ENCODE measurements at regions not wholly inside any gene's neighbourhood (a gene's known extent, or its start where the extent isn't known, plus 50 kb on each side); places are given as distances from the start of the nearest gene placed in this dataset.

DNA sequence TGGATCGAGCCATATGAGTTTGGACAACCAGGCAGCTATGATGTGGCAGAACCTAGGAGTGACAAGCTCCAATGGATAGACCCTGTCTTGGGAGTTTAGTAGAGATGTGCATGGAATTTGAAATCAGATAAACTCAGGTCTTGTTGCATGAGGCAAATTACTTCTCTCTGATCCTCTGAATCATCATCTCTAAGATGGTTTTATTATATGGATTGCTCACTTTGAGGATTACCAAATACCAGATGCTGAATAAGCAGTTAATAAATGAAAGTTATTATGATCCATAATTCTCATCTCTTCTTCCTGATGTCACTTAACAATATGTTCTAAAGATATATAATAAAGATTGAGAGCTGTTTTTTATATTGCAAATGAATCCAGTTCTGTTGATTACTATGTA, 622.2 kb downstream of the NTRK3 start:
- TF ChIP-seq CREB1 (CRISPR knock-in tag; IDR thresholded peaks at IDR 0.05; ENCODE audit: low read depth): no peak
- no peak for TF ChIP-seq POLR2AphosphoS5 (IDR thresholded peaks at IDR 0.05; ENCODE audit: low read depth)
- no peak for TF ChIP-seq CTCF (conservative IDR thresholded peaks at IDR 0.05; ENCODE audit: low read depth in 2 of 2)
- TF ChIP-seq EZH2 (IDR thresholded peaks at IDR 0.05; ENCODE audit: low read depth, unreplicated experiment): no peak
- no peak for TF ChIP-seq ZNF331 (CRISPR knock-in tag; IDR thresholded peaks at IDR 0.05; ENCODE audit: low read depth)
- no peak for TF ChIP-seq ZNF114 (CRISPR knock-in tag; IDR thresholded peaks at IDR 0.05)
- TF ChIP-seq EZH2phosphoT487 (IDR thresholded peaks at IDR 0.05; ENCODE audit: unreplicated experiment): no peak
- TF ChIP-seq STAT1 (IDR thresholded peaks at IDR 0.05; ENCODE audit: unreplicated experiment): no peak
- TF ChIP-seq, protein P1, sequence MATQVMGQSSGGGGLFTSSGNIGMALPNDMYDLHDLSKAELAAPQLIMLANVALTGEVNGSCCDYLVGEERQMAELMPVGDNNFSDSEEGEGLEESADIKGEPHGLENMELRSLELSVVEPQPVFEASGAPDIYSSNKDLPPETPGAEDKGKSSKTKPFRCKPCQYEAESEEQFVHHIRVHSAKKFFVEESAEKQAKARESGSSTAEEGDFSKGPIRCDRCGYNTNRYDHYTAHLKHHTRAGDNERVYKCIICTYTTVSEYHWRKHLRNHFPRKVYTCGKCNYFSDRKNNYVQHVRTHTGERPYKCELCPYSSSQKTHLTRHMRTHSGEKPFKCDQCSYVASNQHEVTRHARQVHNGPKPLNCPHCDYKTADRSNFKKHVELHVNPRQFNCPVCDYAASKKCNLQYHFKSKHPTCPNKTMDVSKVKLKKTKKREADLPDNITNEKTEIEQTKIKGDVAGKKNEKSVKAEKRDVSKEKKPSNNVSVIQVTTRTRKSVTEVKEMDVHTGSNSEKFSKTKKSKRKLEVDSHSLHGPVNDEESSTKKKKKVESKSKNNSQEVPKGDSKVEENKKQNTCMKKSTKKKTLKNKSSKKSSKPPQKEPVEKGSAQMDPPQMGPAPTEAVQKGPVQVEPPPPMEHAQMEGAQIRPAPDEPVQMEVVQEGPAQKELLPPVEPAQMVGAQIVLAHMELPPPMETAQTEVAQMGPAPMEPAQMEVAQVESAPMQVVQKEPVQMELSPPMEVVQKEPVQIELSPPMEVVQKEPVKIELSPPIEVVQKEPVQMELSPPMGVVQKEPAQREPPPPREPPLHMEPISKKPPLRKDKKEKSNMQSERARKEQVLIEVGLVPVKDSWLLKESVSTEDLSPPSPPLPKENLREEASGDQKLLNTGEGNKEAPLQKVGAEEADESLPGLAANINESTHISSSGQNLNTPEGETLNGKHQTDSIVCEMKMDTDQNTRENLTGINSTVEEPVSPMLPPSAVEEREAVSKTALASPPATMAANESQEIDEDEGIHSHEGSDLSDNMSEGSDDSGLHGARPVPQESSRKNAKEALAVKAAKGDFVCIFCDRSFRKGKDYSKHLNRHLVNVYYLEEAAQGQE (IDR thresholded peaks at IDR 0.05; ENCODE audit: unreplicated experiment): no peak
- no peak for TF ChIP-seq JUNB (IDR thresholded peaks at IDR 0.05; ENCODE audit: unreplicated experiment)
